Keratinocyte (primary cell): ENCODE measurements at regions not wholly inside any gene's neighbourhood (a gene's known extent, or its start where the extent isn't known, plus 50 kb on each side); places are given as distances from the start of the nearest gene placed in this dataset.

ENCODE experiments used
- EZH2 ChIP-seq: IDR thresholded peaks from one replicate; pipeline ENCODE4 v1.6.1; 2012; ENCODE audit warnings: inconsistent platforms, mild to moderate bottlenecking, low read length, moderate library complexity
- TF ChIP-seq, protein P1 (sequence below), 3 experiments: IDR thresholded peaks in 1 of 3; conservative IDR thresholded peaks in 1 of 3; optimal IDR thresholded peaks in 1 of 3; 2 replicates in 2 of 3; 3 replicates in 1 of 3; pipeline versions ENCODE3 to v1.5.1; 2011; ENCODE audit warnings: low read length in 3 of 3, mild to moderate bottlenecking in 3 of 3, moderate library complexity in 2 of 3, control low read depth in 1 of 3, inconsistent platforms in 1 of 3; ENCODE audit not compliant: insufficient read depth in 2 of 3; ENCODE audit errors: extremely low read depth in 1 of 3

DNA sequence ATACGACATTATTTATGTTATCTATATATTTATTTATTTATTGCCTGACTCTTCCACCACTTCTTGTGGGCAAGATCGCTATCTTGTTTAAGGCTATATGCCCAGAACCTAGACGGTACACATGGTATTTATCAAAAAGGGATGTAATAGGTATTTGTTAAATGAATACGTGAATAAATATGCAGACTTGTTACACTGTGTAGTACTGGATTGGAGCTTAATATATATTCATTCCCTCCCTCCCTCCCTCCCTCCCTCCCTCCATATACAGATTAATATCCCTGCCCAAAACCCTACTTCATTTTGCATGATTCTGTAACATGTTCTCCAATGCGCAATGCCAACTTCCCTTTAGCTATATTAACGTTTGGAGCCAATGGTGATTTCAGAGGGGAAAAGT, 1273.7 kb upstream of the AUTS2 start:
- TF ChIP-seq EZH2, result no peak
- TF ChIP-seq, protein P1, sequence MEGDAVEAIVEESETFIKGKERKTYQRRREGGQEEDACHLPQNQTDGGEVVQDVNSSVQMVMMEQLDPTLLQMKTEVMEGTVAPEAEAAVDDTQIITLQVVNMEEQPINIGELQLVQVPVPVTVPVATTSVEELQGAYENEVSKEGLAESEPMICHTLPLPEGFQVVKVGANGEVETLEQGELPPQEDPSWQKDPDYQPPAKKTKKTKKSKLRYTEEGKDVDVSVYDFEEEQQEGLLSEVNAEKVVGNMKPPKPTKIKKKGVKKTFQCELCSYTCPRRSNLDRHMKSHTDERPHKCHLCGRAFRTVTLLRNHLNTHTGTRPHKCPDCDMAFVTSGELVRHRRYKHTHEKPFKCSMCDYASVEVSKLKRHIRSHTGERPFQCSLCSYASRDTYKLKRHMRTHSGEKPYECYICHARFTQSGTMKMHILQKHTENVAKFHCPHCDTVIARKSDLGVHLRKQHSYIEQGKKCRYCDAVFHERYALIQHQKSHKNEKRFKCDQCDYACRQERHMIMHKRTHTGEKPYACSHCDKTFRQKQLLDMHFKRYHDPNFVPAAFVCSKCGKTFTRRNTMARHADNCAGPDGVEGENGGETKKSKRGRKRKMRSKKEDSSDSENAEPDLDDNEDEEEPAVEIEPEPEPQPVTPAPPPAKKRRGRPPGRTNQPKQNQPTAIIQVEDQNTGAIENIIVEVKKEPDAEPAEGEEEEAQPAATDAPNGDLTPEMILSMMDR (optimal IDR thresholded peaks at IDR 0.05 in 1 of 3, IDR thresholded peaks at IDR 0.05 in 1 of 3, conservative IDR thresholded peaks at IDR 0.05 in 1 of 3; ENCODE audit: extremely low read depth in 1 of 3, insufficient read depth in 2 of 3, low read length in 3 of 3), result no peak
